ENCODE measurements at regions not wholly inside any gene's neighbourhood (a gene's known extent, or its start where the extent isn't known, plus 50 kb on each side); places are given as distances from the start of the nearest gene placed in this dataset.

GRCh38 chr18:46370898-46371297 lies 266.7 kb downstream of the HAUS1 start:
- no peak for TF ChIP-seq CTCF (IDR thresholded peaks at IDR 0.05; ENCODE audit: insufficient read depth, low read depth, low read length, missing control alignments)
- no peak overlapping the region for H3K4me3 ChIP-seq (ENCODE audit: low read depth, low read length)
- DNase-seq (ENCODE audit: low read depth): no peak

GRCh38 chr18:46372670-46373069 lies 268.5 kb downstream of the HAUS1 start:
- DNase-seq (ENCODE audit: low read depth): no peak
- no peak for TF ChIP-seq CTCF (IDR thresholded peaks at IDR 0.05; ENCODE audit: insufficient read depth, low read depth, low read length, missing control alignments)
- no peak overlapping the region for H3K4me3 ChIP-seq (ENCODE audit: low read depth, low read length)

- H3K4me3 ChIP-seq (ENCODE audit: low read depth, low read length): no peak overlapping the region
- TF ChIP-seq CTCF (IDR thresholded peaks at IDR 0.05; ENCODE audit: insufficient read depth, low read depth, low read length, missing control alignments): no peak
- DNase-seq (ENCODE audit: low read depth): no peak
Measured at GRCh38 chr18:46373131-46373530, 268.9 kb downstream of the HAUS1 start.

- DNase-seq (ENCODE audit: low read depth): no peak
Measured at GRCh38 chr18:46373791-46374190, 269.6 kb downstream of the HAUS1 start.

GRCh38 chr18:46374850-46375249 lies 270.7 kb downstream of the HAUS1 start:
- TF ChIP-seq CTCF (IDR thresholded peaks at IDR 0.05; ENCODE audit: insufficient read depth, low read depth, low read length, missing control alignments): no peak
- DNase-seq (ENCODE audit: low read depth): no peak
- no peak overlapping the region for H3K4me3 ChIP-seq (ENCODE audit: low read depth, low read length)

More at GRCh38 chr18:46373791-46374190, 269.6 kb downstream of the HAUS1 start:
- no peak overlapping the region for H3K4me3 ChIP-seq (ENCODE audit: low read depth, low read length)
- TF ChIP-seq CTCF (IDR thresholded peaks at IDR 0.05; ENCODE audit: insufficient read depth, low read depth, low read length, missing control alignments): no peak

- DNase-seq (ENCODE audit: low read depth): no peak
- no peak for TF ChIP-seq CTCF (IDR thresholded peaks at IDR 0.05; ENCODE audit: insufficient read depth, low read depth, low read length, missing control alignments)
- H3K4me3 ChIP-seq (ENCODE audit: low read depth, low read length): no peak overlapping the region
Measured at GRCh38 chr18:46377557-46377956, 273.4 kb downstream of the HAUS1 start.

- no peak for TF ChIP-seq CTCF (IDR thresholded peaks at IDR 0.05; ENCODE audit: insufficient read depth, low read depth, low read length, missing control alignments)
- no peak overlapping the region for H3K4me3 ChIP-seq (ENCODE audit: low read depth, low read length)
- DNase-seq (ENCODE audit: low read depth): no peak
Measured at GRCh38 chr18:46378126-46378863, 274.1 kb downstream of the HAUS1 start.
